NCI-H1694 (cell line): ENCODE measurements at regions not wholly inside any gene's neighbourhood (a gene's known extent, or its start where the extent isn't known, plus 50 kb on each side); places are given as distances from the start of the nearest gene placed in this dataset.
"Not testable (repeated sequence)": the region's sequence is repeated elsewhere in the genome, so short reads cannot be mapped to it uniquely, and the experiment has no call there.

ENCODE experiments used
- DNase-seq: peaks from one replicate; lab custom pipeline; 2025; lab: John Stamatoyannopoulos, UW

DNA sequence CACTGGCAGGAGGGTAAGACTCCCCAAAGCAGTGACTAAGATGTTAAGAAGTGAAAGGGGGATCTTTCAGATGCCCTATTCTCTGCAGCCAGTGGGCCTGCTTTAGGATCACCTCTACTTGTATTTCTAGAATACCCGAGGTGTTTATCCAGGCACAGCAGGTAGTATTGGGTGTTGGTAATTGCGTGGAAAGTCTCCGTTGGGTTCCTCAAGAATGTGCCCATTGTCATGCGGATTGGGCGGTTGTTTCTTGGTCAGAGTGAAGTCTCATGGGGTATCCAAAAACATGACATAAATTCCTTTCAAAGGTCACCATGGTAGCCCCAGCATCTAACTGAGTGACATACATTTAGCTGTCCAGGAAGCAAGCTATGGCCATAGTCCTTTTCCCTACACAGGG lies 308.8 kb downstream of the RPIA start:
- DNase-seq, result no peak

- DNase-seq, result not testable (repeated sequence)
These were observed 312.8 kb downstream of the RPIA start for GRCh38 chr2:89004238-89004637.

DNA sequence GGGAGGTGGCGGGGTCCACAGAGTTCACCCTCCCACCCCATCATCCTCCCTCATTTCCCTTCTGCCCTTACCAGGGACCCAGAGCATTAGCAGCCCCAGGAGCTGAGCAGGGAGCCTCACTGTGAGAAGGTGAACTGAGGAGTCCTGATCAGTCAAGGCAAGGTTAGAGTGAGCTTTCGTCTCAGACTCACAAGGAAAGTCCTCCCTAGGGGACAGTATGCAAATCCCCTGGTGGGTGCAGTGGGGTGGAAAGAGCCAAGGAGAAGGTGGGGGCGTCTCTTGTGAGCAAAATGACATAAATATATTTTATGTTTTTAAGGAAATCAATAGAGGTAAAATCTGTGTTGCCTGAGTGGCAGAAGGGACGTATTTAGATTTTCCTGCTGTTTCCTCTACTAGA lies 329.1 kb downstream of the RPIA start:
- not testable (repeated sequence) for DNase-seq

GRCh38 chr2:89026296-89026695 lies 334.8 kb downstream of the RPIA start:
- not testable (repeated sequence) for DNase-seq

DNA sequence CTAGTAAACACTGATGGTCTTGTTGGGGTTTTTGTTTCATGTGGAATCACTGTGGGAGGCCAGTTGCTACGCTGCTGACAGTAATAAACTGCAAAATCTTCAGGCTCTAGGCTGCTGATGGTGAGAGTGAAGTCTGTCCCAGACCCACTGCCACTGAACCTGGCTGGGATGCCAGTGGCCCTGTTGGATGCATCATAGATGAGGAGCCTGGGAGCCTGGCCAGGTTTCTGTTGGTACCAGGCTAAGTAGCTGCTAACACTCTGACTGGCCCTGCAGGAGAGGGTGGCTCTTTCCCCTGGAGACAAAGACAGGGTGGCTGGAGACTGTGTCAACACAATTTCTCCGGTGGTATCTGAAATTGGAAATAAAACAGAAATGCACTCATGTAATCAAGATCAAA lies 335.6 kb downstream of the RPIA start:
- DNase-seq, result not testable (repeated sequence)

DNA sequence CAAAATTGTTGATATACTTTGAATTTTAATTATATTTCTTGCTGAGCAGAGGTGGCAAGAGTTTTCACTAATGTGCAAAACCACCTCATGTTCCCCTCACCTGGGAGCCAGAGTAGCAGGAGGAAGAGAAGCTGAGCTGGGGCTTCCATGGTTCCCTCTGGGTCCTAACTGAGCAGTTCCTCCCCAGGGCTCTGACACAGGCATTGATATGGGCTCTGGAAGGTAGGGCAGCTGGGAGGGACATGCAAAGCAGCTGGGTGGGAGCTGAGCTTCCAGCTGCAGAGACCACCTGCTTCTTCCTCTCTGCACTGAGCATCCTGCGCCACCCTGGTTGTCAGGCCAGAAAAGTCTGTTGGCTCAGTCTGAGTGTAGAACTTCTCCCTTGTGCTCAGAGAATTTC lies 336.1 kb downstream of the RPIA start:
- DNase-seq, result not testable (repeated sequence)

DNA sequence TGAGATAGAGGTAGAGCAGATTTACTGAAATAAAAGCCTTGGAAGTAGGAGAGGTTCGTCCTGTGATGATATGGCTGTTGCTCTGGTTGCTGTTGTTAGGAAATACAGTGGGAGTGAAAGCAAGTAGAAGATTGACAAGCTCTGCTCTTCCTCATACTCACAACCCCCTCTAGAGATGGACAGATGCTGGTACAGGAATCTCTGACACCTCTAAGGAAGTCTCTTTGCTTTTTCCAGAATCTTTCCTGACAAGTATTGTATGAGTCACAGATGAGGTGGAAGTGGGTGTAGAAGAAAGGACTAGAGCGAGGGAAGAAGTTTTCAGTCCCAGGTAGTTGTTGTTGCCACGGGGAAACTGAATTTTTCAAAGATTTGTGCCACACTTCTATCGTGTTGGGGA lies 337.8 kb downstream of the RPIA start:
- not testable (repeated sequence) for DNase-seq

DNA sequence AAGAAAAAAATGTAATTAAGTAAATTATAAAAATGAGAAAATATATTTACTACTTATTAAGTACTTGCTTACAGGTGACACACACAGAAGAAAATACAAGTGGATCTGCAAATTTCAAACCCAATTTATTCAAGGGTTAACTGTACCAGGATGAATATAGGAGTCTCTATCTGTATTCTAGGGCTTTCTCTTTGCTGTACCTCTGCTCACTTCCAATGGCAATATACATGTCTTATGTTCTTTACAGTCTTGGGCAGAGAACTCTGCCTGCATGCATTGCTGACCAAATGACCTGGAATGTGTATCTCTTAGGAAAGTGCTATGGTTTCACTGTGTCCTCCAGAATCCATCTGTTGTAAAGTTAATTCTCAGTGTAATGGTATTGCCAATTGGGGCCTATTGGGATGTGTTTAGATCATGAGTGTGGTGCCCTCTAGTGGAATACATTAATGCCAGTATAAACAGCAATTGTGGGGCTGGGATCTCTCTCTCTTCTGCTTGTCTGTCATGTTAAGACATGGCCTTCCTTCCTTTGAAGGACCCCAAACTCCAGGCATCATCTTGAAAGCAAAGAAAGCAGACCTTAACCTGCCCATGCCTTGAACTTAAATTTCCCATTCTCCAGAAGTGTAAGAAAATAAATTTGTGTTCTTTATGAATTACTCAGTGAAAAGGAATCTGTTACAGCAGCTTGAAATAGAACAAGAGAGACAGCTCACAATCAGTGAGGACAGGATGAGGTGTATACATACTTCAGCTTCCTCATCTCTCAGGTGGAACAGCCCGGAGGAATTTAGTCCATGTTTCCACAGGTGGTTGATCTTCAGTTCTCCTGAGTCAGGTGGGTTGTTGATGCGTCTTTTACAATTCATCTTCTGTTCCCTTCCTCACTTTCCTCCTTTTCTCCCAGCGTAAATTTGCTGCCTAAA lies 356.9 kb downstream of the RPIA start:
- peak; percentile 20 for DNase-seq

GRCh38 chr2:89058616-89059015 lies 367.1 kb downstream of the RPIA start:
- DNase-seq, result not testable (repeated sequence)

DNA sequence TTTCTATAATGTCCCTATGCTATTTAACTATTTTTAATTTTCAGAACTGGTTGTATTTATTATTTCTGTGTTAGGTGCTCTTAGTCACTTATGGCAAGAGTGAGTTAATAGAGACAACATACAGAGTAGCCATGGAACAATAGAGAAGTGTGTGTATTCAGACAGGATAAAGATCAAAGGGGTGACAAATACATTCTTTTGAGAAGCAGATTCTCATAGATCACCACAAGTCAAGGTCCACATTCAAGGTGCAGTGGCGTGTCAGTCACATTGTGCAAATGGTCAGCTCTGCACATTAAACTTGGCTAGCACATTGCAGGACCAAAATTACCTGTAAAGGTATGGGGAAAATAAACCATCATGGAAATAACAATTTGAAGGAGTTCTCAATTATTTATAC lies 369.7 kb downstream of the RPIA start:
- not testable (repeated sequence) for DNase-seq

GRCh38 chr2:89076771-89077170 lies 385.3 kb downstream of the RPIA start:
- not testable (repeated sequence) for DNase-seq

GRCh38 chr2:89092911-89093310 lies 401.4 kb downstream of the RPIA start:
- not testable (repeated sequence) for DNase-seq

- DNase-seq, result not testable (repeated sequence)
These were observed 403.6 kb downstream of the RPIA start for GRCh38 chr2:89095060-89095459.

DNA sequence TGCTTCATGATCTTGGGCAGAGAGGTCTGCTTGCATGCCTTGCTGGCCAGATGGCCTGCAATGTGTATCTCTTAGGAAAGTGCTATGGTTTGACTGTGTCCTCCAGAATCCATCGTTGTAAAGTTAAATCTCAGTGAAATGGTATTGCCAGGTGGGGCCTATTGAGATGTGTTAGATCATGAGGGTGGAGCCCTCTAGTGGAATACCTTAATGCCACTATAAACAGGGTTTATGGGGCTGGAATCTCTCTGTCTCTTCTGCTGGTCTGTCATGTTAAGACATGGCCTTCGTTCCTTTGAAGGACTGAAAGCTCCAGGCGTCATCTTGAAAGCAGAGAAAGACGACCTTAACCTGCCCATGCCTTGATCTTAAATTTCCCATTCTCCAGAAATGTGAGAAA lies 411.1 kb downstream of the RPIA start:
- DNase-seq, result not testable (repeated sequence)

GRCh38 chr2:89106369-89107019 lies 415.0 kb downstream of the RPIA start:
- DNase-seq, result not testable (repeated sequence)

DNA sequence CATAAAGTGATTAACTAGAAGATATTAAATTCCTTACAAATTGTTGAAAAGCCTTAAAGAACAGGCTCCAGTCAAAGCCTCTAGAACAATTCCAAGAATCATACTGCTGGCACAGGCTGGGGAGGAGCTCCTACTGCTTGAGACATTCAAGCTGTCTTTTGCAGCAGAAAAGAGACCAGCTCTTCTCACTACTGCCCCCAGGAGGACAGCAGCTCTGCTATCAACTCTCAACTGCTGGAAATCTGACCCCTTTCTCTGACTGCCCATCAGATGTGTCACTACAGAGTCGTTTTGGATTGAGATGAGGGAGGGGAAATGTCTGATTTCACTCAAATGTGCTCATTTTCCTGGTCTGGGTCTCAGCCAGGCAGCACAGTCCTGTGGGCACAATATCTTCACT lies 421.0 kb downstream of the RPIA start:
- DNase-seq, result not testable (repeated sequence)

GRCh38 chr2:89113286-89113685 lies 421.8 kb downstream of the RPIA start:
- not testable (repeated sequence) for DNase-seq

DNA sequence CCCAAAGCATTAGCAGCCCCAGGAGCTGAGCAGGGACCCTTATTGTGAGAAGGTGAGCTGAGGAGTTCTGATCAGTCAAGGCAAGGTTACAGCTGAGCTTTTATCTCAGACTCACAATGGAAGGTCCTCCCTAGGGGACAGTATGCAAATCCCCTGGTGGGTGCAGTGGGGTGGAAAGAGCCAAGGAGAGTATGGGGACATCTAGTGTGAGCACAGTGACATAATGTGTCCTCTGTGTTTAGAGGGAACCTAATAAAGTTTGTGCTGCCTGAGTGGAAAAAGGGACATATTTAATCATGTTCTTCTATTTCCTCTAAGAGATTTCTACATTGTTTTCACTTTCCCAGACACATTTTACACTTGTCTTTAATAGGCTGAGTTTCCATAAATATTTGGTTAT lies 438.0 kb downstream of the RPIA start:
- not testable (repeated sequence) for DNase-seq

GRCh38 chr2:89130665-89131308 lies 439.3 kb downstream of the RPIA start:
- not testable (repeated sequence) for DNase-seq

DNA sequence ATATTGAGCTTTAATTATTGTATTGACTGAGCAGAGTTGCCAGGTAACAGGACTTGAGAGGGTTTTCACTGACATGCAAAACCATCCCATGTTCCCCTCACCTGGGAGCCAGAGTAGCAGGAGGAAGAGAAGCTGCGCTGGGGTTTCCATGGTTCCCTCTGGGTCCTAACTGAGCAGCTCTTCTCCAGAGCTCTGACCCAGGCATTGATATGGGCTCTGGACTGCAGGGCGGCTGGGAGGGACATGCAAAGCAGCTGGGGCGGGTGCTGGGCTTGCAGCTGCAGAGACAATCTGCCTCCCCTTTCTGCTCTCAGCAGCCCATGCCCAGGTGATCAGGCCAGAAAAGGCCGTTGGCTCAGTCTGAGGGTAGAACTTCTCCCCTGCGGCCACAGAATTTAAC lies 451.5 kb downstream of the RPIA start:
- not testable (repeated sequence) for DNase-seq

- DNase-seq, result not testable (repeated sequence)
These were observed 453.9 kb downstream of the RPIA start for GRCh38 chr2:89145342-89145741.

- DNase-seq, result not testable (repeated sequence)
These were observed 456.8 kb downstream of the RPIA start for GRCh38 chr2:89148256-89148655.

DNA sequence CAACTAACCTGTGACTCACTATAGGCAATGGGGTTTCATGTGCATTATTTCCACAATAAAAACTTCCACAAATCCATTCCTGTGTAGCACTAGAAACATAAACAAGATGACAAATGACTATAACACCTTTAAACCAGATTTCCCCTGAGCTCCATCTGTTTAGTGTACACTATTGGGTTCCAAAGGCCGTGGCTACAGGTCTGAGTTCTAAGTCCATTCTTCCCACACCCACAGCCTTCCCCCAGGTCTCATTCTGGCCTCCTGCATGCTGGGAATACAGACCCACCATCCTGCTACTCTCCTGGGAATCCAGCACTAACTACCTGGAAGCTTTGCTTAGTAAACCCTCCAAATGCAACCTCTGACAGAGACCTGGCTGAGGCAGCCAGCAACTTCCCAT lies 460.2 kb downstream of the RPIA start:
- DNase-seq, result not testable (repeated sequence)
